Fibroblast of pulmonary artery (primary cell): ENCODE measurements at regions not wholly inside any gene's neighbourhood (a gene's known extent, or its start where the extent isn't known, plus 50 kb on each side); places are given as distances from the start of the nearest gene placed in this dataset.

ENCODE experiments used
- DNase-seq: peaks from one replicate; pipeline ENCODE4 v3.0.0-alpha.2; 2010; ENCODE audit warnings: low read depth
- H3K4me3 ChIP-seq: replicated peaks from 2 replicates; pipeline ENCODE4 v1.5.1; 2011; ENCODE audit warnings: low read depth, mild to moderate bottlenecking, control low read depth, low read length, moderate library complexity
- TF ChIP-seq, protein P1 (sequence below): IDR thresholded peaks from 2 replicates; pipeline ENCODE4 v1.5.1; 2011; ENCODE audit warnings: mild to moderate bottlenecking, control low read depth, low read length, inconsistent platforms; ENCODE audit errors: missing control alignments

DNA sequence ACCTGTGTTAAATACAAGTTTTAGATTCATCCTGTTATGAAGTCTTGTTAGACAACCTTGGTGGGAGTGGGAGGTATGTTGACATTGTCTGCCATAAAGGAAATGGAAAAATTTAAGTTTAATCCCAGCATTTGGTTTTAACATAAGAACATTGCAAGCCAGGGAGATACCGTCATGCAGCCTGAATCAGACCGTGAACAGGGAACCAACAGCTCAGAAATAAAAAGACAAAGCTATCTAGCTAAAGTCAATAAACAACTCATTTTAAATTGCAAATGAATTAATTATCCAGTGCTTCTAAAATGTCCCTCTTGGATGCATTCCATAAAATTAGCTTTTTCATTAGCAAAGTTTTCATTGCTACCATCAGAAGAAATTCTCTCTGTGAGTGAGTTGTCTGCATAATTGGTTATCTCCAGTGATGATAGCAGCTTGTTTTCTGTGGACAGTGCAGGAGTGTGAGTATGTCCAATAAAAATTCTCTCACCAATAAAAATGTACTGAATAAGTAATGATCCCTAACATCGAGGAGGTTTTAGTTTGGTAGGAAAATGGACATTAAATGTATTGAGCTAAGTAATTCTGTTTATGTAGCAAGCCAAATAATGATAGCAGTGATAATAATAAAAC lies 170.6 kb upstream of the TMTC4 start:
- no peak for DNase-seq
- TF ChIP-seq, protein P1, sequence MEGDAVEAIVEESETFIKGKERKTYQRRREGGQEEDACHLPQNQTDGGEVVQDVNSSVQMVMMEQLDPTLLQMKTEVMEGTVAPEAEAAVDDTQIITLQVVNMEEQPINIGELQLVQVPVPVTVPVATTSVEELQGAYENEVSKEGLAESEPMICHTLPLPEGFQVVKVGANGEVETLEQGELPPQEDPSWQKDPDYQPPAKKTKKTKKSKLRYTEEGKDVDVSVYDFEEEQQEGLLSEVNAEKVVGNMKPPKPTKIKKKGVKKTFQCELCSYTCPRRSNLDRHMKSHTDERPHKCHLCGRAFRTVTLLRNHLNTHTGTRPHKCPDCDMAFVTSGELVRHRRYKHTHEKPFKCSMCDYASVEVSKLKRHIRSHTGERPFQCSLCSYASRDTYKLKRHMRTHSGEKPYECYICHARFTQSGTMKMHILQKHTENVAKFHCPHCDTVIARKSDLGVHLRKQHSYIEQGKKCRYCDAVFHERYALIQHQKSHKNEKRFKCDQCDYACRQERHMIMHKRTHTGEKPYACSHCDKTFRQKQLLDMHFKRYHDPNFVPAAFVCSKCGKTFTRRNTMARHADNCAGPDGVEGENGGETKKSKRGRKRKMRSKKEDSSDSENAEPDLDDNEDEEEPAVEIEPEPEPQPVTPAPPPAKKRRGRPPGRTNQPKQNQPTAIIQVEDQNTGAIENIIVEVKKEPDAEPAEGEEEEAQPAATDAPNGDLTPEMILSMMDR, result no peak
- H3K4me3 ChIP-seq, result no peak overlapping the region

DNA sequence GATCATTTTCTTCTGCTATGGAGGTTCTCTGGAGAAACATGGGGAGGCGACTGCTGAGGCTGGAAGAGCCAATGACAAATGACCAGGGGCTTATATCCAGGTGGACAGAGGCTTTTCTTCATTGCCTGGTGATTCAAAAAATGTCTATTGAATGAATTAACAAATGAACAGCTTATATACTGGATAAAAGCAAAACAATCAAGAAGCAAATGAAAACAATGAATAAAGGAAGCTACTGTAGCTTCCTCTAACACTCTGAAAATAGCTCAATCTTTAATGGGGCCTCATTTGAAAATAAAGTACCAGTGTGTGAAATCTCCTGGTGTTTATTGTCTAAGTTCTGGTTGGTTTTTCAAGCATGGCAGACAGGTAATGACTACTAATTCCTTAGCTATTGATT lies 167.5 kb upstream of the TMTC4 start:
- DNase-seq, result no peak
- no peak overlapping the region for H3K4me3 ChIP-seq
- TF ChIP-seq, protein P1, result no peak

DNA sequence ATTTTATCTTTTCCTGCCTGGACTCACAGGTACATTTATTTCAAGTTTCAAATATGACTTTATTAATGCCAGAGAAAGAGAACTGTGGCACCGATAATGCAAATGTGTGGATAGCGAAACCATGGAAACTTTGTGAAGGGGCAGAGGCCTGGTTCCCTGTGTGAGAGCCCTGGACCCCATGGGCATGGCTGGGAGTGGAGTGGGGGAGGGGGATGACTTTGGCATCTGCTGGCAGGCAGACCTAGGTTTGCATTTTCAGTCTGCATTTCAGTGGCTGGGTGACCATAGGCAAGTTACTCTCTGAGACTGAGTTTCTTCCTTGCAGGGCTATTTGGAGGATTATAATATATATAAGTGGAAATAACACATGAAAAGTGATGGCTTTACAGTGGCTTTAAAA lies 163.8 kb upstream of the TMTC4 start:
- no peak overlapping the region for H3K4me3 ChIP-seq
- DNase-seq, result no peak
- TF ChIP-seq, protein P1, result no peak

DNA sequence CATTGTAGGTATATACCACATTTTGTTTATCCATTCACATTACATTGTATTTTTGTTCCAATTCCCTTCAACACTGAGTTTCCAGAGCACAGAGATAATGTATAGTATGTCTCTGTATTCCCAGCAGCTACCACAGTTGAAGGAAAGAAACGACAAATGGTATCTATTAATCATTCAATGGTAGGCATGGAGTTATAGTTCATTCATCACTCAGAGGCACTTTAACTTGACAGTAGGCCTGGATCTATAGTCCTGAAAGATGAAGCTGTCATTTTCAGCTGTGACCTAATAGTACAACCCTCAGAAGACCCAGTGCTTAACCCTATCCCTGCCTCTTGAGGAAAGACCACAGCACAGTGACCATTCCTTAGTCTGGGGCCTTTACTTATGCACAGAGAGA lies 163.0 kb upstream of the TMTC4 start:
- DNase-seq, result no peak
- TF ChIP-seq, protein P1, result no peak
- H3K4me3 ChIP-seq, result no peak overlapping the region

DNA sequence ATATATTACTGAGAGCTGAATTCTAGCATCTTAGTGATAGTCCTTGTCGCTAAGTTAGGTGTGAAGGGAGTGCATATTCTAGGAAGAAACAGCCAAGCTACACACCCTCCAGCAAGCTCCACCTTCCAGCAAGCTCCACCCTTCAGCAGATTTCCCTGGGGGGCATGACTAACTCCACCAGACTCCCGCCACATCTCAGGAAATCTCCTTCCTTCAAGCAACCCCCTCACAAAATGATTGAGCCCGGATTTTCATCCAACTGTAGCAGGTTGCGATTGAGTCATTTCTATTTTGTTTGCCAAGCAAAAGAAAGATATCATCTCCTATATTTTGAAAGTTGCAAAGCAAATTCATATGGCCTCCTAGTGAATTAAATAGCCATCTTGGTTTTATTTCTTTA lies 162.1 kb upstream of the TMTC4 start:
- no peak overlapping the region for H3K4me3 ChIP-seq
- peak; percentile 26 for DNase-seq
- TF ChIP-seq, protein P1, result no peak

DNA sequence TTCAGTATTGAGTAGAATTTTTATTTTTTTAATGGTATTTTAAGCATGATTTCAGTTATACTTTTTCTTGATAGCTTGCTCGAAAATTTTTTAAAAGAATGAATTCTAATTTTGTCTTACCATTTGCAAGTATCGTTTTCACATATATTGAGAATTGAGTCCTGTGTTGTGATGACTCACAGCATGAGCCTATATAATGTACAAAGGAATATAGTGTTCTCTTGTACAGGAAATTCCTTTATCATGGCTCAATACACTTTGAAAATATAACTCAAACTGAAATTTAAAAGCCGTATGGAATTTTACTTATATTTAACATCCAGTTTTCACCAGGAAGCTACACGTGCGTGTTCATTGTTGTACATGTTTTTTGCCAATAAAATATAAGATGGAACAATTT lies 161.1 kb upstream of the TMTC4 start:
- TF ChIP-seq, protein P1, result no peak
- H3K4me3 ChIP-seq, result no peak overlapping the region
- no peak for DNase-seq

DNA sequence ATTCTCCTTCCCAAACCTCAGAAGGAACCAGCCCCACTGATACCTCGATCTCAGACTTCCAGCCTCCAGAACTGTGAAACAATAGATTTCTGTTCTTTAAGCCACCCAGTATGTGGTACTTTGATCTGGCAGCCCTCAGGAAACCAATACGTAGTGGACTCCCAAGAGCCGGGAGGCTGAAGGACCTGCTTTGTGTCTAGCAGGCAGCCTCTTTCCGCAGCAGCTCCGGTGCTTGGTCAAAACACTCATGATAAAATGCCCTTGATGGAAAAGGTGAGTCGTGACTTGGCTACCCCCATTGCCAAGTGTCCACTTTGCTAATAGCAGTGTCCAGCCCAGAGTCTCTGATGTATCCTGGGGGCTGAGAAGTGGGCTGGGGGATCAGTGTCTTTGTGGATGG lies 158.8 kb upstream of the TMTC4 start:
- no peak for DNase-seq
- H3K4me3 ChIP-seq, result no peak overlapping the region
- TF ChIP-seq, protein P1, result no peak
